ENCODE measurements at regions not wholly inside any gene's neighbourhood (a gene's known extent, or its start where the extent isn't known, plus 50 kb on each side); places are given as distances from the start of the nearest gene placed in this dataset.
"Not testable (repeated sequence)": the region's sequence is repeated elsewhere in the genome, so short reads cannot be mapped to it uniquely, and the experiment has no call there.

- no CpG with 5 or more reads among the region's 3 CpGs for WGBS, 2 donors (ENCODE audit: extremely low coverage in 2 of 2, insufficient read length in 2 of 2, insufficient replicate concordance in 1 of 2)
- not testable (repeated sequence) for H2BK15ac ChIP-seq (ENCODE audit: low read length); H3K27ac ChIP-seq (replicated peaks; ENCODE audit: low read length)
Measured at GRCh38 chr1:83369853-83370252, 629.1 kb downstream of the TTLL7 start.

GRCh38 chr1:83365320-83365719 lies 633.6 kb downstream of the TTLL7 start:
- not testable (repeated sequence) for H3K4me1 ChIP-seq (ENCODE audit: control insufficient read depth in 2 of 2, insufficient read depth in 1 of 2, low read depth in 1 of 2, low read length in 2 of 2); H4K8ac ChIP-seq (ENCODE audit: low read depth, low read length); H4K91ac ChIP-seq (ENCODE audit: low read depth, low read length, poor library complexity); H2BK120ac ChIP-seq (ENCODE audit: low read depth, low read length); H2BK5ac ChIP-seq (ENCODE audit: low read length); H2AK5ac ChIP-seq (ENCODE audit: low read depth, low read length); H3K4ac ChIP-seq (ENCODE audit: low read length); H3K27me3 ChIP-seq (ENCODE audit: control insufficient read depth in 3 of 3, insufficient read depth in 3 of 3, low read depth in 1 of 3, low read length in 3 of 3); H3K4me2 ChIP-seq (ENCODE audit: insufficient read depth, low read length, poor library complexity, severe bottlenecking); H3K4me3 ChIP-seq (ENCODE audit: low read length in 2 of 2); H3K9ac ChIP-seq (ENCODE audit: low read depth, low read length, poor library complexity); H3K23ac ChIP-seq (ENCODE audit: low read depth, low read length, poor library complexity); H2BK12ac ChIP-seq (ENCODE audit: low read length); H2AFZ ChIP-seq (ENCODE audit: low read length); DNase-seq (ENCODE audit: low spot score); H3K9me3 ChIP-seq (replicated peaks in 1 of 2; ENCODE audit: control insufficient read depth in 2 of 2, insufficient read depth in 1 of 2, low read depth in 1 of 2, low read length in 2 of 2); H3K79me1 ChIP-seq (ENCODE audit: low read depth, low read length); H3K14ac ChIP-seq (ENCODE audit: low read length); H3K27ac ChIP-seq (replicated peaks; ENCODE audit: low read length); H2BK15ac ChIP-seq (ENCODE audit: low read length); H3K36me3 ChIP-seq (replicated peaks in 1 of 2; ENCODE audit: control insufficient read depth in 2 of 2, insufficient read depth in 2 of 2, low read length in 2 of 2); H3K18ac ChIP-seq (ENCODE audit: low read length)
- WGBS, 2 donors (ENCODE audit: extremely low coverage in 2 of 2, insufficient read length in 2 of 2, insufficient replicate concordance in 1 of 2), result no CpG with 5 or more reads among the region's 2 CpGs

More at GRCh38 chr1:83369853-83370252, 629.1 kb downstream of the TTLL7 start:
- H3K9me3 ChIP-seq (replicated peaks in 1 of 2; ENCODE audit: control insufficient read depth in 2 of 2, insufficient read depth in 1 of 2, low read depth in 1 of 2, low read length in 2 of 2); H4K8ac ChIP-seq (ENCODE audit: low read depth, low read length); H3K14ac ChIP-seq (ENCODE audit: low read length); H2AFZ ChIP-seq (ENCODE audit: low read length); H2BK12ac ChIP-seq (ENCODE audit: low read length); DNase-seq (ENCODE audit: low spot score); H2AK5ac ChIP-seq (ENCODE audit: low read depth, low read length); H3K18ac ChIP-seq (ENCODE audit: low read length); H3K4me3 ChIP-seq (ENCODE audit: low read length in 2 of 2); H3K27me3 ChIP-seq (ENCODE audit: control insufficient read depth in 3 of 3, insufficient read depth in 3 of 3, low read depth in 1 of 3, low read length in 3 of 3); H3K23ac ChIP-seq (ENCODE audit: low read depth, low read length, poor library complexity); H3K79me1 ChIP-seq (ENCODE audit: low read depth, low read length); H4K91ac ChIP-seq (ENCODE audit: low read depth, low read length, poor library complexity); H3K4me2 ChIP-seq (ENCODE audit: insufficient read depth, low read length, poor library complexity, severe bottlenecking); H2BK5ac ChIP-seq (ENCODE audit: low read length); H3K4me1 ChIP-seq (ENCODE audit: control insufficient read depth in 2 of 2, insufficient read depth in 1 of 2, low read depth in 1 of 2, low read length in 2 of 2); H3K9ac ChIP-seq (ENCODE audit: low read depth, low read length, poor library complexity); H2BK120ac ChIP-seq (ENCODE audit: low read depth, low read length); H3K36me3 ChIP-seq (replicated peaks in 1 of 2; ENCODE audit: control insufficient read depth in 2 of 2, insufficient read depth in 2 of 2, low read length in 2 of 2); H3K4ac ChIP-seq (ENCODE audit: low read length): not testable (repeated sequence)

DNA sequence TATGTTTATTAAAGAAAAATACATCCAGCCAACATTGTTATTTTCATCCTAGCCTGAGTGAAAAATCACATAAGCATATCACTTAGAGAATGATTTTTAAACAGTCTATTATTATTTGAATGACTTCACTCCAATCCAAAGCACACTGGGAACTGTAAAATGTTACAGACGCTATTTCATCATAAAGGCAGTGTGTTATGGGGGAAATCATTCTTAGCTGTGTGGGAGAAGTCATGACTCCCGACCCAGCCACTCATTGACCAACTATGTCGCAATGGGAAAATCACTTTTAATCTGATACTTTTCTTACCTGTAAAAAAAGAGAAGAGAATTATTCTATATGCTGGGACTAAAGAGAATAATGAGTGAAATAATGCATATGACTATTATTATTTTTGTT lies 653.6 kb downstream of the TTLL7 start:
- H3K18ac ChIP-seq (ENCODE audit: low read length); H2BK120ac ChIP-seq (ENCODE audit: low read depth, low read length); H3K36me3 ChIP-seq (replicated peaks in 1 of 2; ENCODE audit: control insufficient read depth in 2 of 2, insufficient read depth in 2 of 2, low read length in 2 of 2); H3K79me1 ChIP-seq (ENCODE audit: low read depth, low read length); H3K4me3 ChIP-seq (ENCODE audit: low read length in 2 of 2); H3K4me2 ChIP-seq (ENCODE audit: insufficient read depth, low read length, poor library complexity, severe bottlenecking); H3K23ac ChIP-seq (ENCODE audit: low read depth, low read length, poor library complexity); DNase-seq (ENCODE audit: low spot score); H4K91ac ChIP-seq (ENCODE audit: low read depth, low read length, poor library complexity); H2AK5ac ChIP-seq (ENCODE audit: low read depth, low read length); H2AFZ ChIP-seq (ENCODE audit: low read length); H3K14ac ChIP-seq (ENCODE audit: low read length); H3K4ac ChIP-seq (ENCODE audit: low read length); H2BK15ac ChIP-seq (ENCODE audit: low read length); H3K9me3 ChIP-seq (replicated peaks in 1 of 2; ENCODE audit: control insufficient read depth in 2 of 2, insufficient read depth in 1 of 2, low read depth in 1 of 2, low read length in 2 of 2); H2BK12ac ChIP-seq (ENCODE audit: low read length); H2BK5ac ChIP-seq (ENCODE audit: low read length); H3K4me1 ChIP-seq (ENCODE audit: control insufficient read depth in 2 of 2, insufficient read depth in 1 of 2, low read depth in 1 of 2, low read length in 2 of 2); H4K8ac ChIP-seq (ENCODE audit: low read depth, low read length); H3K9ac ChIP-seq (ENCODE audit: low read depth, low read length, poor library complexity); H3K27me3 ChIP-seq (ENCODE audit: control insufficient read depth in 3 of 3, insufficient read depth in 3 of 3, low read depth in 1 of 3, low read length in 3 of 3); H3K27ac ChIP-seq (replicated peaks; ENCODE audit: low read length): not testable (repeated sequence)
- WGBS, 2 donors (ENCODE audit: extremely low coverage in 2 of 2, insufficient read length in 2 of 2, insufficient replicate concordance in 1 of 2), result no CpG with 5 or more reads among the region's 3 CpGs

DNA sequence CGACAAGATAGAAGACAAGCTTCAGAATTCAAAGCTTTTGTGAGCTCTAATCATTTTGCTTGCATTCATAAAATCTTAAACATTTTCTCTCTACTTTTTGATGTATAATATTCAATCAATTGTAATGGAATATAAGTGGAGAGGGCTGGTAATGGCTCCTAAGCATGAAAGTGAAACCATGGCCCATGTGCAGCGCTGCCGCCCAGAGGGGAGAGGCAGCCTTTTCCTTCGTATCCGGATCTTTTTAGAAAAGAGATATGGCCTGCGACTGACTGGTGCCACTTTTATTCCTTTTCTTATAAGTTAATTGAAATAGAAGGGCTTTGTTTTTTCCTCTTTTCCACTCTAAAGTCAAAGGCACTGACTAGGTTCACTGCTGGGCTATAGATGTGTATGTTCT lies 655.2 kb downstream of the TTLL7 start:
- not testable (repeated sequence) for H2BK120ac ChIP-seq (ENCODE audit: low read depth, low read length)

More for the DNA sequence above, 655.2 kb downstream of the TTLL7 start:
- not testable (repeated sequence) for H3K27ac ChIP-seq (replicated peaks; ENCODE audit: low read length); H3K23ac ChIP-seq (ENCODE audit: low read depth, low read length, poor library complexity); H3K79me1 ChIP-seq (ENCODE audit: low read depth, low read length); H3K14ac ChIP-seq (ENCODE audit: low read length); H2AK5ac ChIP-seq (ENCODE audit: low read depth, low read length); H4K8ac ChIP-seq (ENCODE audit: low read depth, low read length); H2BK5ac ChIP-seq (ENCODE audit: low read length); DNase-seq (ENCODE audit: low spot score); H4K91ac ChIP-seq (ENCODE audit: low read depth, low read length, poor library complexity); H3K18ac ChIP-seq (ENCODE audit: low read length); H3K36me3 ChIP-seq (replicated peaks in 1 of 2; ENCODE audit: control insufficient read depth in 2 of 2, insufficient read depth in 2 of 2, low read length in 2 of 2); H3K9ac ChIP-seq (ENCODE audit: low read depth, low read length, poor library complexity); H3K4me1 ChIP-seq (ENCODE audit: control insufficient read depth in 2 of 2, insufficient read depth in 1 of 2, low read depth in 1 of 2, low read length in 2 of 2); H2BK12ac ChIP-seq (ENCODE audit: low read length); H2AFZ ChIP-seq (ENCODE audit: low read length); H2BK15ac ChIP-seq (ENCODE audit: low read length); H3K9me3 ChIP-seq (replicated peaks in 1 of 2; ENCODE audit: control insufficient read depth in 2 of 2, insufficient read depth in 1 of 2, low read depth in 1 of 2, low read length in 2 of 2); H3K4me2 ChIP-seq (ENCODE audit: insufficient read depth, low read length, poor library complexity, severe bottlenecking); H3K27me3 ChIP-seq (ENCODE audit: control insufficient read depth in 3 of 3, insufficient read depth in 3 of 3, low read depth in 1 of 3, low read length in 3 of 3); H3K4me3 ChIP-seq (ENCODE audit: low read length in 2 of 2); H3K4ac ChIP-seq (ENCODE audit: low read length)
- no CpG with 5 or more reads among the region's 6 CpGs for WGBS, 2 donors (ENCODE audit: extremely low coverage in 2 of 2, insufficient read length in 2 of 2, insufficient replicate concordance in 1 of 2)
